H9 (cell line): ENCODE measurements at regions not wholly inside any gene's neighbourhood (a gene's known extent, or its start where the extent isn't known, plus 50 kb on each side); places are given as distances from the start of the nearest gene placed in this dataset.

Experiments
- DNase-seq: peaks from one replicate; pipeline ENCODE4 v3.0.0-alpha.2; 2017
- H2AFZ ChIP-seq: one replicate; pipeline ENCODE4 v1.6.1; 2013; ENCODE audit warnings: mild to moderate bottlenecking, low read length, control low read depth, moderate library complexity
- H2AK5ac ChIP-seq: 2 replicates; pipeline ENCODE4 v1.6.1; 2013; ENCODE audit warnings: low read length, control low read depth, mixed read lengths; ENCODE audit not compliant: insufficient read length
- H2BK120ac ChIP-seq: one replicate; pipeline ENCODE4 v1.6.1; 2013; ENCODE audit warnings: low read depth, mild to moderate bottlenecking, low read length, control low read depth, inconsistent platforms; ENCODE audit not compliant: poor library complexity, severe bottlenecking
- H2BK12ac ChIP-seq: 2 replicates; pipeline ENCODE4 v1.6.1; 2013; ENCODE audit warnings: low read length, control low read depth, mixed read lengths, low read depth; ENCODE audit not compliant: insufficient read length
- H2BK15ac ChIP-seq: 2 replicates; pipeline ENCODE4 v1.6.1; 2013; ENCODE audit warnings: low read depth, low read length, control low read depth
- H2BK20ac ChIP-seq: one replicate; pipeline ENCODE4 v1.6.1; 2013; ENCODE audit warnings: low read depth, mild to moderate bottlenecking, low read length, control low read depth, inconsistent platforms; ENCODE audit not compliant: poor library complexity, severe bottlenecking
- H2BK5ac ChIP-seq: 2 replicates; pipeline ENCODE4 v1.6.1; 2013; ENCODE audit warnings: low read length, control low read depth, mixed read lengths; ENCODE audit not compliant: insufficient read length
- H3K14ac ChIP-seq: 2 replicates; pipeline ENCODE4 v1.6.1; 2013; ENCODE audit warnings: low read length, control low read depth; ENCODE audit not compliant: insufficient read depth
- H3K18ac ChIP-seq: 2 replicates; pipeline ENCODE4 v1.6.1; 2013; ENCODE audit warnings: low read depth, mild to moderate bottlenecking, mixed read lengths, low read length, control low read depth; ENCODE audit not compliant: insufficient read length
- H3K23ac ChIP-seq: 2 replicates; pipeline ENCODE4 v1.6.1; 2013; ENCODE audit warnings: low read length, control low read depth, mixed read lengths, low read depth; ENCODE audit not compliant: insufficient read length
- H3K23me2 ChIP-seq: 2 replicates; pipeline ENCODE4 v1.6.1; 2013; ENCODE audit warnings: low read depth, mild to moderate bottlenecking, mixed read lengths, low read length, control low read depth; ENCODE audit not compliant: insufficient read length, poor library complexity, severe bottlenecking
- H3K27ac ChIP-seq: 2 replicates; pipeline ENCODE4 v1.5.1; 2013; ENCODE audit warnings: low read length, control low read depth, mixed read lengths, low read depth; ENCODE audit not compliant: insufficient read length
- H3K27me3 ChIP-seq: 2 replicates; pipeline ENCODE4 v1.6.1; 2013; ENCODE audit warnings: low read length, control low read depth, inconsistent platforms; ENCODE audit not compliant: insufficient read depth
- H3K4ac ChIP-seq: 2 replicates; pipeline ENCODE4 v1.6.1; 2013; ENCODE audit warnings: low read depth, mild to moderate bottlenecking, control low read depth, inconsistent platforms, low read length, moderate library complexity
- H3K4me1 ChIP-seq: 2 replicates; pipeline ENCODE4 v1.6.1; 2013; ENCODE audit warnings: low read length, control low read depth, inconsistent platforms; ENCODE audit not compliant: insufficient read depth
- H3K4me2 ChIP-seq: 2 replicates; pipeline ENCODE4 v1.6.1; 2013; ENCODE audit warnings: low read length, control low read depth, mixed read lengths; ENCODE audit not compliant: insufficient read length, insufficient read depth
- H3K56ac ChIP-seq: 2 replicates; pipeline ENCODE4 v1.6.1; 2013; ENCODE audit warnings: low read depth, mild to moderate bottlenecking, mixed read lengths, low read length, control low read depth; ENCODE audit not compliant: insufficient read length
- H3K79me1 ChIP-seq: 2 replicates; pipeline ENCODE4 v1.6.1; 2013; ENCODE audit warnings: low read depth, mild to moderate bottlenecking, moderate library complexity, low read length, control low read depth, inconsistent platforms; ENCODE audit not compliant: insufficient read depth, poor library complexity, severe bottlenecking
- H3K79me2 ChIP-seq: 2 replicates; pipeline ENCODE4 v1.6.1; 2013; ENCODE audit warnings: low read length, control low read depth, inconsistent platforms; ENCODE audit not compliant: insufficient read depth
- H3K9ac ChIP-seq: 2 replicates; pipeline ENCODE4 v1.6.1; 2013; ENCODE audit warnings: low read length, control low read depth, mixed read lengths; ENCODE audit not compliant: insufficient read length; ENCODE audit errors: extremely low read depth
- H3K9me3 ChIP-seq: one replicate; pipeline ENCODE4 v1.6.1; 2013; ENCODE audit warnings: low read depth, low read length, inconsistent platforms; ENCODE audit not compliant: control insufficient read depth
- H3T11ph ChIP-seq: one replicate; pipeline ENCODE4 v1.6.1; 2013; ENCODE audit warnings: mild to moderate bottlenecking, low read length, control low read depth, inconsistent platforms
- H4K20me1 ChIP-seq: one replicate; pipeline ENCODE4 v1.6.1; 2013; ENCODE audit not compliant: control insufficient read depth, insufficient read length, insufficient read depth
- H4K5ac ChIP-seq: 2 replicates; pipeline ENCODE4 v1.6.1; 2013; ENCODE audit warnings: low read depth, mild to moderate bottlenecking, mixed read lengths, low read length, control low read depth; ENCODE audit not compliant: insufficient read length
- H4K8ac ChIP-seq: replicated peaks from 2 replicates; pipeline ENCODE4 v1.6.1; 2013; ENCODE audit warnings: low read length, control low read depth, mixed read lengths, low read depth; ENCODE audit not compliant: insufficient read length
- H4K91ac ChIP-seq: 2 replicates; pipeline ENCODE4 v1.6.1; 2013; ENCODE audit warnings: low read depth, mild to moderate bottlenecking, moderate library complexity, mixed read lengths, low read length, control low read depth; ENCODE audit not compliant: insufficient read length
- H3K27ac Mint-ChIP-seq, 3 experiments: 2 replicates in 2 of 3; 3 replicates in 1 of 3; pipeline ENCODE4 v1.8.0; 2020 to 2021; ENCODE audit warnings: mixed read lengths in 3 of 3, mild to moderate bottlenecking in 1 of 3, moderate library complexity in 1 of 3
- H3K27me3 Mint-ChIP-seq: 2 replicates; pipeline ENCODE4 v1.8.0; 2021; ENCODE audit warnings: low read depth, mild to moderate bottlenecking, moderate library complexity, mixed read lengths
- H3K36me3 Mint-ChIP-seq, 3 experiments: 2 replicates in 2 of 3; 3 replicates in 1 of 3; pipeline ENCODE4 v1.8.0; 2020 to 2021; ENCODE audit warnings: low read depth in 3 of 3, mixed read lengths in 3 of 3; ENCODE audit not compliant: insufficient read depth in 1 of 3
- H3K4me1 Mint-ChIP-seq, 2 experiments: 2 replicates each; pipeline ENCODE4 v1.8.0; 2020; ENCODE audit warnings: mixed read lengths in 2 of 2
- H3K4me3 Mint-ChIP-seq, 2 experiments: 2 replicates in 1 of 2; 3 replicates in 1 of 2; pipeline ENCODE4 v1.8.0; 2020 to 2021; ENCODE audit warnings: mild to moderate bottlenecking in 2 of 2, mixed read lengths in 2 of 2, moderate library complexity in 1 of 2
- H3K9me3 Mint-ChIP-seq, 2 experiments: 2 replicates in 1 of 2; 3 replicates in 1 of 2; pipeline ENCODE4 v1.8.0; 2020; ENCODE audit warnings: mild to moderate bottlenecking in 2 of 2, mixed read lengths in 2 of 2, moderate library complexity in 1 of 2
- WGBS: extraction: QIAGEN DNeasy Blood & Tissue Kit; methylation state at CpG from one replicate; pipeline ENCODE4 v1.1.7; 2013; ENCODE audit warnings: missing lambda C conversion rate, low lambda C conversion rate, mixed read lengths; ENCODE audit not compliant: insufficient read length; ENCODE audit errors: extremely low coverage; 5-methylcytosine and 5-hydroxymethylcytosine counted together
- TF ChIP-seq, protein P1 (sequence below): fragments of 200-600 bp; sonication (generic); conservative IDR thresholded peaks from 3 replicates; pipeline ENCODE4 v1.8.0; 2021; ENCODE audit warnings: antibody characterized with exemption, mild to moderate bottlenecking

DNA sequence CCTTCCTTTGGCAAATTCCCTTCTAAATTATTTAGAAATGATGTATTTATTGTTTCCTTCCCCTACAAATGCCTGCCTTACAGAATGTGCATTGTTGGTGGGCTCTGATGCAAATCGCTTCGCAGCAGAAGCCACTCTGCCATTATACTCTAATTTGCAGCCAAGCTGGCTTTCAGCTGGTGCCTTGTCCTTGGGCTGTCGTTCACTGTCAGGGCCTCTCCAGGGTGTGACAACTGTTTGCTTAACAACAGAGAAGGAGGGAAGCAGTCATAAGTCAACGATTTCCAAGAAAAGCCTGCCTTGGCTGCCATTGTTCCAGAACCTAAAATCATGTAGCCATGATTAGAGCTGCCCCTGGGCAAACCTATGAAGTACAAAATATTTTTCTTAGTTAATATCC is 260.1 kb upstream of the RGMB start:
- no peaks in the 10 kb centered on the region for H3K23me2 ChIP-seq
- Mint-ChIP-seq H3K4me3 (no peak overlapping the region), H3K27ac (peak overlapping the region in 1 of 3 experiments; percentile 72; a peak in 1 of 7 replicates), H3K9me3 (no peaks in the 10 kb centered on the region), H3K4me1 (peaks cover 29 to 37% of the 10 kb centered on the region in 2 experiments), H3K27me3 (no peaks in the 10 kb centered on the region), H3K36me3 (peaks cover 0 to 3% (median 1%) of the 10 kb centered on the region in 3 experiments; a peak in 1 of 7 replicates)
- H3K23ac ChIP-seq, result no peak overlapping the region
- no peak overlapping the region for H2BK20ac ChIP-seq
- no peak overlapping the region for H3T11ph ChIP-seq
- no peak overlapping the region for H4K91ac ChIP-seq
- H3K4ac ChIP-seq, result no peak overlapping the region
- no peak overlapping the region for H3K9ac ChIP-seq
- peak; percentile 61 for DNase-seq
- no peak overlapping the region for H4K5ac ChIP-seq
- H3K79me2 ChIP-seq, result no peaks in the 10 kb centered on the region
- no CpG with 5 or more reads among the region's 4 CpGs for WGBS
- H3K14ac ChIP-seq, result no peak overlapping the region
- TF ChIP-seq, protein P1, sequence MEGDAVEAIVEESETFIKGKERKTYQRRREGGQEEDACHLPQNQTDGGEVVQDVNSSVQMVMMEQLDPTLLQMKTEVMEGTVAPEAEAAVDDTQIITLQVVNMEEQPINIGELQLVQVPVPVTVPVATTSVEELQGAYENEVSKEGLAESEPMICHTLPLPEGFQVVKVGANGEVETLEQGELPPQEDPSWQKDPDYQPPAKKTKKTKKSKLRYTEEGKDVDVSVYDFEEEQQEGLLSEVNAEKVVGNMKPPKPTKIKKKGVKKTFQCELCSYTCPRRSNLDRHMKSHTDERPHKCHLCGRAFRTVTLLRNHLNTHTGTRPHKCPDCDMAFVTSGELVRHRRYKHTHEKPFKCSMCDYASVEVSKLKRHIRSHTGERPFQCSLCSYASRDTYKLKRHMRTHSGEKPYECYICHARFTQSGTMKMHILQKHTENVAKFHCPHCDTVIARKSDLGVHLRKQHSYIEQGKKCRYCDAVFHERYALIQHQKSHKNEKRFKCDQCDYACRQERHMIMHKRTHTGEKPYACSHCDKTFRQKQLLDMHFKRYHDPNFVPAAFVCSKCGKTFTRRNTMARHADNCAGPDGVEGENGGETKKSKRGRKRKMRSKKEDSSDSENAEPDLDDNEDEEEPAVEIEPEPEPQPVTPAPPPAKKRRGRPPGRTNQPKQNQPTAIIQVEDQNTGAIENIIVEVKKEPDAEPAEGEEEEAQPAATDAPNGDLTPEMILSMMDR, result no peak
- H3K4me2 ChIP-seq, result no peak overlapping the region
- H3K4me1 ChIP-seq, result peaks cover 10% of the 10 kb centered on the region; the same call in 1 of the 2 replicates
- H3K79me1 ChIP-seq, result no peaks in the 10 kb centered on the region
- no peak overlapping the region for H2BK15ac ChIP-seq
- H3K9me3 ChIP-seq, result no peaks in the 10 kb centered on the region
- H2BK5ac ChIP-seq, result no peak overlapping the region
- H3K56ac ChIP-seq, result no peak overlapping the region
- no peaks in the 10 kb centered on the region for H4K20me1 ChIP-seq
- H2BK12ac ChIP-seq, result no peak overlapping the region
- H2AK5ac ChIP-seq, result no peak overlapping the region
- no peak overlapping the region for H3K18ac ChIP-seq
- no peak overlapping the region for H2AFZ ChIP-seq
- no peak overlapping the region for H4K8ac ChIP-seq
- no peak overlapping the region for H2BK120ac ChIP-seq
- H3K27me3 ChIP-seq, result no peaks in the 10 kb centered on the region
- no peak overlapping the region for H3K27ac ChIP-seq
